ENCODE measurements at regions not wholly inside any gene's neighbourhood (a gene's known extent, or its start where the extent isn't known, plus 50 kb on each side); places are given as distances from the start of the nearest gene placed in this dataset.

DNA sequence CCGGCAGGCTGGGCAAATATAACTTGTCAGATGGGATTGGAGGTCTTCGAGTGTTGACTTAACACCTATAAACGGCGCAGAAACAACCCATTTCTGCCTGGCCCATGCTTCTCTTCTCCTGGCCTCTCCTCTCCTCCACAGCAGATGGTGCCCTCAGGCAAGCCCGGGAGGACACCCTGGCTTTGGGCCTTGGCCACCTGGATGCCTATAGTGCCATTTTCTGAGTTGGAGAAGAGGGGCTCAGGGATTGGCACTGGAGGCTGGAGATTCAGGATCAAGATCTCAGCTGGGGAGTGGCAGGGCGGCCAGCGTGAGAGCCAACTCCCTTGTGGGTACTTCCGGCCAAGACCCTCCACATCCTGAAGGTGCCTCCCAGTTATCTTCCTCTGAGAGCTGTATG is 211.9 kb upstream of the PMEPA1 start:
- TF ChIP-seq, protein P1, sequence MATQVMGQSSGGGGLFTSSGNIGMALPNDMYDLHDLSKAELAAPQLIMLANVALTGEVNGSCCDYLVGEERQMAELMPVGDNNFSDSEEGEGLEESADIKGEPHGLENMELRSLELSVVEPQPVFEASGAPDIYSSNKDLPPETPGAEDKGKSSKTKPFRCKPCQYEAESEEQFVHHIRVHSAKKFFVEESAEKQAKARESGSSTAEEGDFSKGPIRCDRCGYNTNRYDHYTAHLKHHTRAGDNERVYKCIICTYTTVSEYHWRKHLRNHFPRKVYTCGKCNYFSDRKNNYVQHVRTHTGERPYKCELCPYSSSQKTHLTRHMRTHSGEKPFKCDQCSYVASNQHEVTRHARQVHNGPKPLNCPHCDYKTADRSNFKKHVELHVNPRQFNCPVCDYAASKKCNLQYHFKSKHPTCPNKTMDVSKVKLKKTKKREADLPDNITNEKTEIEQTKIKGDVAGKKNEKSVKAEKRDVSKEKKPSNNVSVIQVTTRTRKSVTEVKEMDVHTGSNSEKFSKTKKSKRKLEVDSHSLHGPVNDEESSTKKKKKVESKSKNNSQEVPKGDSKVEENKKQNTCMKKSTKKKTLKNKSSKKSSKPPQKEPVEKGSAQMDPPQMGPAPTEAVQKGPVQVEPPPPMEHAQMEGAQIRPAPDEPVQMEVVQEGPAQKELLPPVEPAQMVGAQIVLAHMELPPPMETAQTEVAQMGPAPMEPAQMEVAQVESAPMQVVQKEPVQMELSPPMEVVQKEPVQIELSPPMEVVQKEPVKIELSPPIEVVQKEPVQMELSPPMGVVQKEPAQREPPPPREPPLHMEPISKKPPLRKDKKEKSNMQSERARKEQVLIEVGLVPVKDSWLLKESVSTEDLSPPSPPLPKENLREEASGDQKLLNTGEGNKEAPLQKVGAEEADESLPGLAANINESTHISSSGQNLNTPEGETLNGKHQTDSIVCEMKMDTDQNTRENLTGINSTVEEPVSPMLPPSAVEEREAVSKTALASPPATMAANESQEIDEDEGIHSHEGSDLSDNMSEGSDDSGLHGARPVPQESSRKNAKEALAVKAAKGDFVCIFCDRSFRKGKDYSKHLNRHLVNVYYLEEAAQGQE (IDR thresholded peaks at IDR 0.05; ENCODE audit: insufficient replicate concordance, low read depth) = no peak
- TF ChIP-seq, protein P2, sequence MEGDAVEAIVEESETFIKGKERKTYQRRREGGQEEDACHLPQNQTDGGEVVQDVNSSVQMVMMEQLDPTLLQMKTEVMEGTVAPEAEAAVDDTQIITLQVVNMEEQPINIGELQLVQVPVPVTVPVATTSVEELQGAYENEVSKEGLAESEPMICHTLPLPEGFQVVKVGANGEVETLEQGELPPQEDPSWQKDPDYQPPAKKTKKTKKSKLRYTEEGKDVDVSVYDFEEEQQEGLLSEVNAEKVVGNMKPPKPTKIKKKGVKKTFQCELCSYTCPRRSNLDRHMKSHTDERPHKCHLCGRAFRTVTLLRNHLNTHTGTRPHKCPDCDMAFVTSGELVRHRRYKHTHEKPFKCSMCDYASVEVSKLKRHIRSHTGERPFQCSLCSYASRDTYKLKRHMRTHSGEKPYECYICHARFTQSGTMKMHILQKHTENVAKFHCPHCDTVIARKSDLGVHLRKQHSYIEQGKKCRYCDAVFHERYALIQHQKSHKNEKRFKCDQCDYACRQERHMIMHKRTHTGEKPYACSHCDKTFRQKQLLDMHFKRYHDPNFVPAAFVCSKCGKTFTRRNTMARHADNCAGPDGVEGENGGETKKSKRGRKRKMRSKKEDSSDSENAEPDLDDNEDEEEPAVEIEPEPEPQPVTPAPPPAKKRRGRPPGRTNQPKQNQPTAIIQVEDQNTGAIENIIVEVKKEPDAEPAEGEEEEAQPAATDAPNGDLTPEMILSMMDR (IDR thresholded peaks at IDR 0.05; ENCODE audit: insufficient read depth, low read length) = no peak
- TF ChIP-seq GABPA (IDR thresholded peaks at IDR 0.05; ENCODE audit: low read depth) (no peak), POLR2AphosphoS5 (IDR thresholded peaks at IDR 0.05; ENCODE audit: low read depth) (no peak)
